A549 (cell line): ENCODE measurements at regions not wholly inside any gene's neighbourhood (a gene's known extent, or its start where the extent isn't known, plus 50 kb on each side); places are given as distances from the start of the nearest gene placed in this dataset.

Experiments
- BHLHE40 ChIP-seq: IDR thresholded peaks from 2 replicates; pipeline ENCODE4 v1.6.1; 2012; ENCODE audit warnings: low read depth, low read length, inconsistent platforms
- MYC ChIP-seq: IDR thresholded peaks from 2 replicates; pipeline ENCODE4 v1.6.1; 2012; ENCODE audit warnings: mild to moderate bottlenecking, inconsistent platforms, low read length, improper control_type of control experiment, borderline replicate concordance
- NR3C1 ChIP-seq: fragments of >200 bp; sonication (Bioruptor Twin); formaldehyde crosslinking; IDR thresholded peaks from 3 replicates; pipeline ENCODE4 v1.6.1; 2017
- POLR2A ChIP-seq: IDR thresholded peaks from 2 replicates; pipeline ENCODE4 v1.6.1; 2012; ENCODE audit warnings: mild to moderate bottlenecking, low read length
- SMC3 ChIP-seq: fragments of >200 bp; sonication (Bioruptor Twin); formaldehyde crosslinking; IDR thresholded peaks from 3 replicates; pipeline ENCODE4 v1.6.1; 2018; ENCODE audit warnings: inconsistent platforms
- USF2 ChIP-seq: fragments of 450-650 bp; IDR thresholded peaks from 2 replicates; pipeline ENCODE4 v1.6.1; 2014; ENCODE audit warnings: antibody characterized with exemption
- TF ChIP-seq, protein P1 (sequence below): fragments of >200 bp; sonication (Bioruptor Twin); formaldehyde crosslinking; IDR thresholded peaks from 3 replicates; pipeline ENCODE4 v1.5.1; 2016

GRCh38 chr9:102796244-102796643 lies 198.9 kb upstream of the CYLC2 start:
- TF ChIP-seq NR3C1 (no peak), MYC (no peak), SMC3 (no peak), POLR2A (no peak), BHLHE40 (no peak), USF2 (no peak)
- TF ChIP-seq, protein P1, sequence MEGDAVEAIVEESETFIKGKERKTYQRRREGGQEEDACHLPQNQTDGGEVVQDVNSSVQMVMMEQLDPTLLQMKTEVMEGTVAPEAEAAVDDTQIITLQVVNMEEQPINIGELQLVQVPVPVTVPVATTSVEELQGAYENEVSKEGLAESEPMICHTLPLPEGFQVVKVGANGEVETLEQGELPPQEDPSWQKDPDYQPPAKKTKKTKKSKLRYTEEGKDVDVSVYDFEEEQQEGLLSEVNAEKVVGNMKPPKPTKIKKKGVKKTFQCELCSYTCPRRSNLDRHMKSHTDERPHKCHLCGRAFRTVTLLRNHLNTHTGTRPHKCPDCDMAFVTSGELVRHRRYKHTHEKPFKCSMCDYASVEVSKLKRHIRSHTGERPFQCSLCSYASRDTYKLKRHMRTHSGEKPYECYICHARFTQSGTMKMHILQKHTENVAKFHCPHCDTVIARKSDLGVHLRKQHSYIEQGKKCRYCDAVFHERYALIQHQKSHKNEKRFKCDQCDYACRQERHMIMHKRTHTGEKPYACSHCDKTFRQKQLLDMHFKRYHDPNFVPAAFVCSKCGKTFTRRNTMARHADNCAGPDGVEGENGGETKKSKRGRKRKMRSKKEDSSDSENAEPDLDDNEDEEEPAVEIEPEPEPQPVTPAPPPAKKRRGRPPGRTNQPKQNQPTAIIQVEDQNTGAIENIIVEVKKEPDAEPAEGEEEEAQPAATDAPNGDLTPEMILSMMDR: no peak
